Osteoblast (primary cell): ENCODE measurements at regions not wholly inside any gene's neighbourhood (a gene's known extent, or its start where the extent isn't known, plus 50 kb on each side); places are given as distances from the start of the nearest gene placed in this dataset.

Experiments
- DNase-seq: peaks from one replicate; pipeline ENCODE4 v3.0.0; 2011; ENCODE audit warnings: low spot score, mixed read lengths; ENCODE audit not compliant: insufficient read length; ENCODE audit errors: missing footprints
- H2AFZ ChIP-seq: 2 replicates; pipeline ENCODE4 v1.6.0; 2011; ENCODE audit warnings: mild to moderate bottlenecking, low read length
- H3K27ac ChIP-seq: 2 replicates; pipeline ENCODE4 v1.5.1; 2011; ENCODE audit warnings: mild to moderate bottlenecking, low read depth, low read length, moderate library complexity
- H3K27me3 ChIP-seq: 2 replicates; pipeline ENCODE4 v1.6.0; 2012; ENCODE audit warnings: mild to moderate bottlenecking, control low read depth, inconsistent platforms, low read length, moderate library complexity; ENCODE audit not compliant: insufficient read depth
- H3K36me3 ChIP-seq: 2 replicates; pipeline ENCODE4 v1.5.1; 2011; ENCODE audit warnings: mild to moderate bottlenecking, low read length, control low read depth, moderate library complexity; ENCODE audit not compliant: insufficient read depth
- H3K4me1 ChIP-seq: 2 replicates; pipeline ENCODE4 v1.5.1; 2011; ENCODE audit warnings: mild to moderate bottlenecking, low read length, control low read depth, moderate library complexity; ENCODE audit not compliant: insufficient read depth
- H3K4me2 ChIP-seq: 2 replicates; pipeline ENCODE4 v1.6.0; 2011; ENCODE audit warnings: mild to moderate bottlenecking, low read length; ENCODE audit not compliant: insufficient read depth
- H3K4me3 ChIP-seq: fragments of 200-600 bp; sonication (generic); 3 replicates; pipeline ENCODE4 v1.5.1; 2012; ENCODE audit warnings: mild to moderate bottlenecking, low read length, inconsistent platforms; ENCODE audit not compliant: insufficient read depth
- H3K79me2 ChIP-seq: 2 replicates; pipeline ENCODE4 v1.6.0; 2012; ENCODE audit warnings: mild to moderate bottlenecking, low read length, control low read depth, inconsistent platforms; ENCODE audit not compliant: insufficient read depth
- H3K9me3 ChIP-seq: 2 replicates; pipeline ENCODE4 v1.5.1; 2011; ENCODE audit warnings: low read depth, low read length, control low read depth
- H4K20me1 ChIP-seq: 2 replicates; pipeline ENCODE4 v1.6.0; 2012; ENCODE audit warnings: mild to moderate bottlenecking, low read length, control low read depth; ENCODE audit not compliant: insufficient read depth
- TF ChIP-seq, protein P1 (sequence below): IDR thresholded peaks from 2 replicates; pipeline ENCODE4 v1.5.1; 2011; ENCODE audit warnings: mild to moderate bottlenecking, low read depth, low read length, moderate library complexity; ENCODE audit errors: extremely low read depth

DNA sequence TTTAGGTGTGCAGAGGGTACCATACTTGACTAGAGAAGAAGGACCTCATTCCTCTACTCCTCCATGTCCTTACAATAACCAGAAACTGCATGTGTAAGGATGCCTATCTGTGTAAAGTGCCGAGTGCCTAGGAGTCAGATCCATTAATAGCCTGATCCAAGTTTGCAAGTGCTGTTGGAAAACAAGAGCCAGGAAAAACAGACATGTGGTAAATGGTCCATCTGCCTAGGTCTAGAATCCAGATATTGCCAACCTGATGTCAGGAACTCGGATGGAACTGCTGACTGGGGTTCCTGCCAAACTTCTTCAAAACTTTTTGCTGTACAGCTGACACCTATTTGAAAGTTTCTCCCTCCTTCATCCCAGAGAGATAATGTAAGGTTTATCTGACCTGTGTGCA lies 239.4 kb upstream of the CAMK1G start:
- no peak overlapping the region for H3K4me2 ChIP-seq
- H3K4me1 ChIP-seq = peaks cover 8% of the 10 kb centered on the region
- H3K27ac ChIP-seq = no peak overlapping the region
- TF ChIP-seq, protein P1, sequence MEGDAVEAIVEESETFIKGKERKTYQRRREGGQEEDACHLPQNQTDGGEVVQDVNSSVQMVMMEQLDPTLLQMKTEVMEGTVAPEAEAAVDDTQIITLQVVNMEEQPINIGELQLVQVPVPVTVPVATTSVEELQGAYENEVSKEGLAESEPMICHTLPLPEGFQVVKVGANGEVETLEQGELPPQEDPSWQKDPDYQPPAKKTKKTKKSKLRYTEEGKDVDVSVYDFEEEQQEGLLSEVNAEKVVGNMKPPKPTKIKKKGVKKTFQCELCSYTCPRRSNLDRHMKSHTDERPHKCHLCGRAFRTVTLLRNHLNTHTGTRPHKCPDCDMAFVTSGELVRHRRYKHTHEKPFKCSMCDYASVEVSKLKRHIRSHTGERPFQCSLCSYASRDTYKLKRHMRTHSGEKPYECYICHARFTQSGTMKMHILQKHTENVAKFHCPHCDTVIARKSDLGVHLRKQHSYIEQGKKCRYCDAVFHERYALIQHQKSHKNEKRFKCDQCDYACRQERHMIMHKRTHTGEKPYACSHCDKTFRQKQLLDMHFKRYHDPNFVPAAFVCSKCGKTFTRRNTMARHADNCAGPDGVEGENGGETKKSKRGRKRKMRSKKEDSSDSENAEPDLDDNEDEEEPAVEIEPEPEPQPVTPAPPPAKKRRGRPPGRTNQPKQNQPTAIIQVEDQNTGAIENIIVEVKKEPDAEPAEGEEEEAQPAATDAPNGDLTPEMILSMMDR = no peak
- DNase-seq = no peak
- no peaks in the 10 kb centered on the region for H3K9me3 ChIP-seq
- H3K4me3 ChIP-seq = no peak overlapping the region
- no peaks in the 10 kb centered on the region for H3K36me3 ChIP-seq
- H3K27me3 ChIP-seq = no peaks in the 10 kb centered on the region
- H4K20me1 ChIP-seq = no peaks in the 10 kb centered on the region
- H3K79me2 ChIP-seq = no peaks in the 10 kb centered on the region
- H2AFZ ChIP-seq = no peak overlapping the region

DNA sequence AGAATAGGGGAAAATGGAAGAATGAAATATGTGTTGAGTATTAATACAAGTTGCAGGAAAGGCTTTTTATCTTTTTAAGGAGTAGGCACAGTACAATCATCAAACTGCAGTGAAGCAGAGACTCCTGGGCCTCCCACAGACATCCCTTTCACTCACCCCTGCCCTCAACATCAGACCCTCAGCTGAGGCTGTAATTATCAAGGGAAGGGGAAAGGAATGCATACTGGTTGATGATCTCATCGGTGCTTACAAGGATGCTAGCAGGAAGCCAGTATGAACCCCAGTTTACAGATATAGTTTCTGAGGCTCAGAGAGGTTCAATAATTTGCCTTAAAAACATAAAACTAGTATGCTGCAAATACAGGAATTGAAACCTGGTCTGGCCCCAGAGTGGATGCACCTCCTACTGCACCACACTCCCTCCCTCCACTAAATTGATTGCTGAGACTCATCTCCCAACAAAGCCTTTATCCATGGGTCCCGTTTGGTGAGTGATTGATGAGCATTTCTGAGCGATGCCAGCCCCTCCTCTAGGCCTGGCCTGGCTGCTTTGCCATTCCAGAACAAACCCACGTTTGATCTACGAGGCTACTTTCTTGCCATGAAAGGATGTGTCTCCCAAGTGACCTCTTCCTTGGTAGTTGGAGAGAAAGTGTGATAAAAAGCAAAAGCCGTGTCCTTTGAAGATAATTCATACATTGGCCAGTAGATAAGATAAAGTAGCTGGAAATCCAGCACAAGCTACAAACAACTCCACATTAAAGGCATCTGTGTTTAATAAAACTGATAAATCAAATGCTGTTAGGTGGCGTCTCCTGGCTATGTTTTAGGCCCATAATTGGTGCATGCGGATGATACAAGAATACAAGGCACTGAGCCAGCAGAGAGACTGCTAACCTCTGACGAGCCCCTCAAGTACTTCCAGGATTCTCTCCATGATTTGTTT lies 233.9 kb upstream of the CAMK1G start:
- DNase-seq = no peak
- Histone ChIP-seq H3K4me3 (no peak overlapping the region), H2AFZ (no peak overlapping the region), H3K27me3 (no peaks in the 10 kb centered on the region), H3K4me1 (peaks cover 13% of the 10 kb centered on the region), H3K79me2 (no peaks in the 10 kb centered on the region), H4K20me1 (no peaks in the 10 kb centered on the region), H3K27ac (no peak overlapping the region), H3K9me3 (no peaks in the 10 kb centered on the region), H3K36me3 (no peaks in the 10 kb centered on the region), H3K4me2 (peak overlapping the region; percentile 15)
- TF ChIP-seq, protein P1 = no peak

DNA sequence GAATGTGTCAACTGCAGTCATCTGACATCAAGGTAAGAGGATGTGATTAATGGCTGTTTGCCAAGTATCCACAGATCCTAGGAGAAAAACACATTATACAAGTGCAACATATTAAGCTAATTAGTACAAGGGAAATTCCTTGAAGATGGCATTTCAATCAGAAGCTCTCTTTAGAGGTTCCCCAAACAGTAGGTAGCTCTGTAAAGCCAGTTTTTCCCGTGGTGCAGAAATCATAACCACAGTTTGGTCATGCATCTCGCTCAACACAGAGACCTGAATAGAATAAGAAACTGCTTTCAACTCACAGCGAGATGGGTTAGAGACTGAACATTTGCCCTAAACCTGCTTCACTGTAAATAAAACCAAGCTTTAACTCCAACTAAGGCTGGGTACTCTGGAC lies 230.5 kb upstream of the CAMK1G start:
- H3K4me2 ChIP-seq = no peak overlapping the region
- H4K20me1 ChIP-seq = no peaks in the 10 kb centered on the region
- H3K36me3 ChIP-seq = no peaks in the 10 kb centered on the region
- DNase-seq = no peak
- no peak overlapping the region for H3K27ac ChIP-seq
- no peak overlapping the region for H2AFZ ChIP-seq
- no peaks in the 10 kb centered on the region for H3K9me3 ChIP-seq
- TF ChIP-seq, protein P1 = no peak
- peaks cover 16% of the 10 kb centered on the region for H3K4me1 ChIP-seq
- H3K4me3 ChIP-seq = no peak overlapping the region
- H3K27me3 ChIP-seq = no peaks in the 10 kb centered on the region
- H3K79me2 ChIP-seq = no peaks in the 10 kb centered on the region

DNA sequence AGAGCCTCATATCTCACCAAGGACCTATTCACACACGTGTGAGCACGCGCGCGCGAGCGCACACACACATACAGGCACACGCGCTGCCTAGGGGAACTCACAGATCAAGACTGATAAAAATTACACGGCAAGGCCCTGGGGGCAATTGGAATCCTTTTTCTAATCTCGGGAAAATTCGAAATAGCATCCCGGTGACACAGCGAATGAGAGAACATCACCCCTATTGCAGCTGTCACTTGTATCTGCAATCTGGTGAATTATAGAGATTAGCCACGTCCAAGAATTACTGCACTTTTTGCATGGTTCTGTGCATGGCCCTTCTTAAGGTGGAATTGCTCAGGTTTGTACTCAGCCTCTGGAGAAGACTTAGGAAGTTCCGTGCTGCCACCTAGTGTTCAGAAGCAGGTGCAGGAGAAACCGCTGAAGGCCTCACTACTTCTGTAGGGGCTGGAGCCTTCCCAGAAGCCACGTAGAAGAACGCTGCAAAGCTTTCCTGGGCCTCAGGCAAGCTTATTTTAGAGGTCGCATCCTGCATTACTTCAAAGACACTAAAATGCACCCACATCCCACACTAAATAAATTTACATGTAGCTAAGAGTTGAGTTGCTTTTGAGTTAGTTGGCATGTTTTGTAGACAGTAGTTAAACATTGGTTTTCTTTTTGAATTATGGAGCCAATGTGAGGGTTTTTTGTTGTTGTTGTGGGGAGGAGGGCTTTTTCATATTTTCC lies 229.2 kb upstream of the CAMK1G start:
- H4K20me1 ChIP-seq = no peaks in the 10 kb centered on the region
- TF ChIP-seq, protein P1 = peak; percentile 97
- peak; percentile 86 for DNase-seq
- H3K27me3 ChIP-seq = no peaks in the 10 kb centered on the region
- H3K4me2 ChIP-seq = peak overlapping the region; percentile 37
- peak overlapping the region; percentile 42 for H3K27ac ChIP-seq
- no peaks in the 10 kb centered on the region for H3K9me3 ChIP-seq
- H3K36me3 ChIP-seq = no peaks in the 10 kb centered on the region
- H2AFZ ChIP-seq = peak overlapping the region; percentile 89
- H3K4me3 ChIP-seq = no peak overlapping the region
- no peaks in the 10 kb centered on the region for H3K79me2 ChIP-seq
- peaks cover 11% of the 10 kb centered on the region for H3K4me1 ChIP-seq
